AG04450 (cell line): ENCODE measurements at regions not wholly inside any gene's neighbourhood (a gene's known extent, or its start where the extent isn't known, plus 50 kb on each side); places are given as distances from the start of the nearest gene placed in this dataset.

Experiments used
- CTCF ChIA-PET: fragments of 300-600, 350-600 bp; formaldehyde crosslinking; extraction: SDS; loops from one replicate; lab custom pipeline; 2022; ENCODE audit warnings: antibody characterized with exemption, inconsistent platforms; lab: Charles Lee
- POLR2A ChIA-PET: fragments of 350-600 bp; formaldehyde crosslinking; extraction: SDS; loops from one replicate; lab custom pipeline; 2021; ENCODE audit warnings: antibody characterized with exemption, inconsistent platforms; lab: Yijun Ruan, JAX
- DNase-seq: peaks from one replicate; pipeline ENCODE4 v3.0.0-alpha.2; 2011; ENCODE audit warnings: low read depth, low spot score
- H3K27ac ChIP-seq: one replicate; pipeline ENCODE4 v1.5.1; 2012; ENCODE audit warnings: low read depth, low read length, control low read depth
- H3K27me3 ChIP-seq: one replicate; pipeline ENCODE4 v1.6.0; 2012; ENCODE audit warnings: low read length; ENCODE audit not compliant: control insufficient read depth, insufficient read depth
- H3K4me3 ChIP-seq: 2 replicates; pipeline ENCODE4 v1.5.1; 2011; ENCODE audit warnings: mild to moderate bottlenecking, low read depth, low read length, control low read depth
- H3K9me3 ChIP-seq: 2 replicates; pipeline ENCODE4 v1.5.1; 2012; ENCODE audit warnings: low read length; ENCODE audit not compliant: control insufficient read depth, insufficient read depth
- TF ChIP-seq, protein P1 (sequence below): IDR thresholded peaks from 2 replicates; pipeline ENCODE4 v1.5.1; 2011; ENCODE audit warnings: low read depth, low read length, control low read depth, inconsistent platforms

DNA sequence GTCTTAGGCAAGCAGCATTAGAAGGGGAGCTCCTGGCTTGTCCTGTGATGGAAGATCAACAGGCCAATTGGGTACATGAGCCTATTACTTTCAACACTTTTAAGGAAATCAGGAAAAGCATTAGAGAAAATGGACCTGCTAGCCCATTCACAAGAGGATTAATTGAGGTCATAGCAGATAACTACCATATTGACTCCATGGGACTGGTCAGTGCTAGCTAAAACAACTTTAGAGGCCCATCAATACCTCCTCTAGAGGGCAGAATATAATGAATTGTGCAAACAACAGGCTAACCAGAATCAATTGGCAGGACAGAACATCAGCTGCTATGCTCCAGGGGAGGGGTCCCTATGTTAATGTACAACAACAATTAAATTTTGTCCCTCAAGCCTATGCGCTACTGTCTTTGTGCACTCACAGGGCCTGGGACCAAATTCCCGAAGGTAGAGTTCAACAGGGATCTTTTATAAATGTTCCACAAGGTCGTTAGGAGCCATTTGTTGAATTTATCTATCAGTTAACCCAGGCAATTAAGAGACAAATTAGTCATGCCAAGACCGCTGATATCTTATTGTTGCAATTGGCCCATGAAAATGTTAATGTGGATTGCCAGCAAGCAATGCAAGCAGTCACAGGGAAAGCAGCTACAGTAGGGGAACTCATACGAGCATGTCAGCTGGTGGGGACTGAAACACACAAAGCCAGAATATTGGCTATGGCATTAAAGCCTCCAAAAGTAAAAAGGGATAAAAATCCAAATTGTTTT lies 106.6 kb upstream of the BTN3A2 start:
- no peak for DNase-seq
- H3K27ac ChIP-seq, result no peak overlapping the region
- CTCF ChIA-PET, result interaction anchor here (1.2 to 1.6 kb wide), 2 partner anchors 10 to 12 kb away, joined by 4 read pairs; no protein-coding TSS in a partner anchor
- H3K27me3 ChIP-seq, result no peaks in the 10 kb centered on the region
- no peak overlapping the region for H3K4me3 ChIP-seq
- POLR2A ChIA-PET, result interaction anchor here (0.7 kb wide), 1 partner anchor 33 kb away, joined by 3 read pairs; no protein-coding TSS in a partner anchor
- TF ChIP-seq, protein P1, sequence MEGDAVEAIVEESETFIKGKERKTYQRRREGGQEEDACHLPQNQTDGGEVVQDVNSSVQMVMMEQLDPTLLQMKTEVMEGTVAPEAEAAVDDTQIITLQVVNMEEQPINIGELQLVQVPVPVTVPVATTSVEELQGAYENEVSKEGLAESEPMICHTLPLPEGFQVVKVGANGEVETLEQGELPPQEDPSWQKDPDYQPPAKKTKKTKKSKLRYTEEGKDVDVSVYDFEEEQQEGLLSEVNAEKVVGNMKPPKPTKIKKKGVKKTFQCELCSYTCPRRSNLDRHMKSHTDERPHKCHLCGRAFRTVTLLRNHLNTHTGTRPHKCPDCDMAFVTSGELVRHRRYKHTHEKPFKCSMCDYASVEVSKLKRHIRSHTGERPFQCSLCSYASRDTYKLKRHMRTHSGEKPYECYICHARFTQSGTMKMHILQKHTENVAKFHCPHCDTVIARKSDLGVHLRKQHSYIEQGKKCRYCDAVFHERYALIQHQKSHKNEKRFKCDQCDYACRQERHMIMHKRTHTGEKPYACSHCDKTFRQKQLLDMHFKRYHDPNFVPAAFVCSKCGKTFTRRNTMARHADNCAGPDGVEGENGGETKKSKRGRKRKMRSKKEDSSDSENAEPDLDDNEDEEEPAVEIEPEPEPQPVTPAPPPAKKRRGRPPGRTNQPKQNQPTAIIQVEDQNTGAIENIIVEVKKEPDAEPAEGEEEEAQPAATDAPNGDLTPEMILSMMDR, result peak; percentile 33; the same call in 1 of the 2 replicates
- no peaks in the 10 kb centered on the region for H3K9me3 ChIP-seq

DNA sequence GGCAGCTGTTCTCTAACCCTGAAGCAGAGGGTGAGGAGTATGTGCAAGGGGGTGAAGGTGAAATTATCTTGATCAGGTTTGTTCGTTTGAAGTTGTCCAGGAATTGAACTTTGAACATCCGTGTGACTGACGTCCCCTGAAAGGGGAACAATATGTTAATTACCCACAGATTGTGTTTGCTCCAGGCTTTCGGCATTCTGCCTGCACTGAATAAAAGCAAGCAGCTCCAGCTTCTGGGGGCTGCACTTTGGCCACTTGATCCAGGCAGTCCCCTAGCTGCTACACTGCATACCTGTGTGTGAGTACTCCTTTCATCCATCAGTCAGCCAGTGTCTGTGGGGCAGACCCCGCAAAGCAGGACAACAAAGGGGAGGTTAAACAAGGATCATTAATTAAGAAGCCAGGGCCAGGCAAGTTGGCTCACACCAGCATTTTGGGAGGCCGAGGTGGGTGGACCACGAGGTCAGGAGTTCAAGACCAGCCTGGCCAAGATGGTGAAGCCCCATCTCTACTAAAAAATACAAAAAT lies 104.8 kb upstream of the BTN3A2 start:
- CTCF ChIA-PET, result interaction anchor here (0.6 to 1.1 kb wide), 2 partner anchors 9 to 37 kb away, joined by 3 to 4 read pairs; a partner anchor contains a TSS

DNA sequence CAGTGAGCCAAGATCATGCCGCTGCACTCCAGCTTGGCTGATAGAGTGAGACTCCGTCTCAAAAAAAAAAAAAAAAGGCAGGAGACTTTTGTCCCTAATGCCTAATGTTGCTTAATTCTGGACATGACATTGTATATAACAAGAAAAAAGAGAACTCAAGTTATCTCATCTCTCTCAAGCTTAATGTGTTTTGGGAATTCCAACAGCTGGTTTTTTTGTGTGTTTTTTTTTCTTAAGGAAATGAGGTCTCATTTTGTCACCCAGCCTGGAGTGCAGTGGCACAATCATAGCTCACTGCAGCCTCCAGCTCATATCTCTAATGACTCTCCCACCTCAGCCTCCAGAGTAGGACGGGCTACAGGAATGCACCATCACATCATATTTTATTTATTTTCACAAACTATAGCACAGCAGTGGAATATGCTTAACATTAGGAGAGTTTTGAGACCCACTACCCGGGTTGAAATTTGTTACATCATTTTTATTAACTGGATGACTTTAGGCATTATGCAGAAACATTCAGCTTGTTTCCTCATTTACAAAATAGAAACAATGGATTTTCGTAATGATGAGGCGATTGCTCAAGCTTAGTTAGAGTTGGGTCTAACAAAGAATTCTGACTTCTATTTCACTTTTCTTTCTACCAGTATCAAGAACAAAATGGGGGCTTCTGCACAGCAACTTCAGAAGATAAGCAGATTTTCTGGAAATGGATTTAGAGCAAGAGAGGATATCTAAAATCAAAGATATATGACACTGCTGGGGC lies 104.1 kb upstream of the BTN3A2 start:
- ChIA-PET CTCF (interaction anchor here (0.6 kb wide), 1 partner anchor 38 kb away, joined by 4 read pairs; no protein-coding TSS in a partner anchor), POLR2A (interaction anchor here (1.4 kb wide), 1 partner anchor 10 kb away, joined by 3 read pairs; a partner anchor contains a TSS)
- TF ChIP-seq, protein P1, result no peak

More for the DNA sequence above, 104.8 kb upstream of the BTN3A2 start:
- Histone ChIP-seq H3K9me3 (no peaks in the 10 kb centered on the region), H3K27ac (no peak overlapping the region), H3K27me3 (no peaks in the 10 kb centered on the region), H3K4me3 (no peak overlapping the region)
- no peak for DNase-seq
- POLR2A ChIA-PET, result interaction anchor here (1.4 kb wide), 1 partner anchor 9 kb away, joined by 3 read pairs; a partner anchor contains a TSS
- TF ChIP-seq, protein P1, result no peak

DNA sequence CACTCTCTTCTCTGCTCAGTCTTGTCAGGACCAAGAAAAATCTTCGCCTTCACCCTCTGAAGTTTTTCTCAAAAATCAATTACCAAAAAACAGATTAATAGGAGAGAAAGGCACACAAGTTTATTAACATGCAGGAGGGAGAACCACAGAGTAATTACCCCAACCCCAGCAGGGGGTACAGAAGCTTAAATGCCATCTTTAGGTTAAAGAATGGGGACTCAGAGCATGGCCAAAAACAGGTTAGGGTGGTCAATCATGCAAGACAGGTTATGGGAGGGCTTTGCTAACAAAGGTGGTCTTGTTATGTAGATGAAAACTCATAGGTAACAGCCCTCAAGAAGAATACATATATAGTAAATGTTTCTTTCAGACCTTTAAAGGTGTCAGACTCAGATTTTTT lies 100.5 kb upstream of the BTN3A2 start:
- no peak for DNase-seq
- Histone ChIP-seq H3K27me3 (no peaks in the 10 kb centered on the region), H3K4me3 (no peak overlapping the region), H3K9me3 (no peaks in the 10 kb centered on the region), H3K27ac (no peak overlapping the region)
- POLR2A ChIA-PET, result no interaction called here
- TF ChIP-seq, protein P1, result no peak
- CTCF ChIA-PET, result no interaction called here

More for the DNA sequence above, 104.1 kb upstream of the BTN3A2 start:
- no peak for DNase-seq
- Histone ChIP-seq H3K27ac (no peak overlapping the region), H3K27me3 (no peaks in the 10 kb centered on the region), H3K4me3 (no peak overlapping the region), H3K9me3 (no peaks in the 10 kb centered on the region)
